OCI-LY7 (cell line): ENCODE measurements at regions not wholly inside any gene's neighbourhood (a gene's known extent, or its start where the extent isn't known, plus 50 kb on each side); places are given as distances from the start of the nearest gene placed in this dataset.

Experiments used
- BruUV-seq: library from RNA; stranded (reverse); fragments of 400-500 nt; replicated peaks from 2 replicates; lab custom pipeline; 2021; lab: Mats Ljungman, UMichigan
- CTCF ChIA-PET: fragments of 300-600 bp; sonication (Branson Sonifier 250); formaldehyde crosslinking; loops from one replicate; lab custom pipeline; 2022; ENCODE audit warnings: antibody characterized with exemption; ENCODE audit not compliant: unreplicated experiment; lab: Charles Lee
- POLR2A ChIA-PET: fragments of 300-600 bp; sonication (Branson Sonifier 250); formaldehyde crosslinking; loops from one replicate; lab custom pipeline; 2022; ENCODE audit warnings: antibody characterized with exemption; lab: Charles Lee
- DNase-seq: peaks from one replicate; pipeline ENCODE4 v3.0.0-alpha.2; 2015; ENCODE audit warnings: low spot score
- H2AFZ ChIP-seq: fragments of 200-600 bp; sonication (generic), shearing (Covaris generic); 2 replicates; pipeline ENCODE4 v1.6.1; 2014; ENCODE audit warnings: mild to moderate bottlenecking, antibody characterized with exemption, low read length, moderate library complexity
- H3K27ac ChIP-seq: fragments of 200-600 bp; sonication (generic); 2 replicates; pipeline ENCODE4 v1.5.1; 2014; ENCODE audit warnings: mixed run types, low read depth, mild to moderate bottlenecking, moderate library complexity, low read length, inconsistent platforms; ENCODE audit not compliant: poor library complexity, severe bottlenecking
- H3K36me3 ChIP-seq: fragments of 200-600 bp; sonication (generic); 2 replicates; pipeline ENCODE4 v1.6.1; 2014; ENCODE audit warnings: mild to moderate bottlenecking, antibody characterized with exemption, low read length, moderate library complexity, mixed read lengths; ENCODE audit not compliant: insufficient read depth
- H3K4me1 ChIP-seq: fragments of 200-600 bp; sonication (generic); 2 replicates; pipeline ENCODE4 v1.5.1; 2014; ENCODE audit warnings: mild to moderate bottlenecking, low read length; ENCODE audit not compliant: insufficient read depth, poor library complexity, severe bottlenecking
- H3K4me2 ChIP-seq: fragments of 200-600 bp; sonication (generic); 2 replicates; pipeline ENCODE4 v1.6.1; 2014; ENCODE audit warnings: mild to moderate bottlenecking, low read length
- H3K4me3 ChIP-seq: fragments of 200-600 bp; sonication (generic); 2 replicates; pipeline ENCODE4 v1.5.1; 2014; ENCODE audit warnings: mild to moderate bottlenecking, low read depth, low read length; ENCODE audit not compliant: poor library complexity, severe bottlenecking
- H3K79me2 ChIP-seq: fragments of 200-600 bp; sonication (generic); 2 replicates; pipeline ENCODE4 v1.6.1; 2016; ENCODE audit warnings: low read depth, mild to moderate bottlenecking, low read length, moderate library complexity, mixed read lengths; ENCODE audit not compliant: insufficient read depth
- H3K9me2 ChIP-seq: fragments of 200-600 bp; sonication (generic); 2 replicates; pipeline ENCODE4 v1.6.1; 2016; ENCODE audit warnings: mild to moderate bottlenecking, low read length, mixed read lengths; ENCODE audit not compliant: insufficient read depth
- H3K9me3 ChIP-seq: fragments of 200-600 bp; sonication (generic); 2 replicates; pipeline ENCODE4 v1.6.1; 2014; ENCODE audit warnings: mild to moderate bottlenecking, mixed run types, low read length, mixed read lengths
- H4K20me1 ChIP-seq: fragments of 200-600 bp; sonication (generic); 2 replicates; pipeline ENCODE4 v1.6.1; 2014; ENCODE audit warnings: mild to moderate bottlenecking, antibody characterized with exemption, low read length, moderate library complexity, mixed read lengths; ENCODE audit not compliant: insufficient read depth
- EZH2phosphoT487 ChIP-seq: fragments of 200-600 bp; sonication (generic); IDR thresholded peaks from 2 replicates; pipeline ENCODE4 v1.6.1; 2018; ENCODE audit warnings: low read depth, borderline replicate concordance, mild to moderate bottlenecking, mixed run types, antibody characterized with exemption, low read length, moderate library complexity, mixed read lengths
- intact Hi-C: fragments of 100-400 bp; cut with micrococcal nuclease; formaldehyde crosslinking; loops from one replicate; pipeline ENCODE4 v1.10.0; 2022; ENCODE audit not compliant: unreplicated experiment
- TF ChIP-seq, protein P1 (sequence below): fragments of 200-600 bp; sonication (generic); conservative IDR thresholded peaks from 2 replicates; pipeline ENCODE4 v1.5.1; 2014; ENCODE audit warnings: mild to moderate bottlenecking, antibody characterized with exemption, low read length, moderate library complexity, mixed read lengths

DNA sequence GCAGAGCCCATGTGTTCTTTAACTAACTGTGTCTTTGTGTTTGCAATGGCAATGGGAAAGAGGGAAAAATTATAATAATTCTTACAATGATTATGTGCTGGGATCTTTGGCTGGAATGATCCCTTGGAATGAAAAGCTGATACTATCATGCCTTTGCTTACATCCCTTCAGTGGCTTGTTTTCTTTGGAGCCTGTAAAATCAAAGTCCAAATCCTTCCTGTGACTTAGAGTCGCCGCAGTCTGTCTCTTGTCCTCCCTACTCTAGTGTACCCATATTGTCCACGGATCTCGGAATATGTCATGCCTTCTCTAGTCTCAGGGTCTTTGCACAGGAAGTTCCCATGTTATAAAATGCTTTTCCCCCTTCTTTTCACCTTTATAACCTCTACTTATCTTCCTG is 111.7 kb upstream of the MAF start:
- Histone ChIP-seq H2AFZ (no peak overlapping the region), H3K4me2 (no peak overlapping the region), H3K4me3 (no peak overlapping the region), H3K36me3 (no peaks in the 10 kb centered on the region), H3K9me3 (no peaks in the 10 kb centered on the region), H3K9me2 (no peaks in the 10 kb centered on the region), H3K4me1 (no peaks in the 10 kb centered on the region), H3K27ac (no peak overlapping the region), H3K79me2 (no peaks in the 10 kb centered on the region), H4K20me1 (no peaks in the 10 kb centered on the region)
- BruUV-seq, result no TSS peak
- ChIA-PET CTCF (no interaction called here), POLR2A (no interaction called here)
- intact Hi-C loops, result no loop called here
- no peak for DNase-seq
- TF ChIP-seq, protein P1, sequence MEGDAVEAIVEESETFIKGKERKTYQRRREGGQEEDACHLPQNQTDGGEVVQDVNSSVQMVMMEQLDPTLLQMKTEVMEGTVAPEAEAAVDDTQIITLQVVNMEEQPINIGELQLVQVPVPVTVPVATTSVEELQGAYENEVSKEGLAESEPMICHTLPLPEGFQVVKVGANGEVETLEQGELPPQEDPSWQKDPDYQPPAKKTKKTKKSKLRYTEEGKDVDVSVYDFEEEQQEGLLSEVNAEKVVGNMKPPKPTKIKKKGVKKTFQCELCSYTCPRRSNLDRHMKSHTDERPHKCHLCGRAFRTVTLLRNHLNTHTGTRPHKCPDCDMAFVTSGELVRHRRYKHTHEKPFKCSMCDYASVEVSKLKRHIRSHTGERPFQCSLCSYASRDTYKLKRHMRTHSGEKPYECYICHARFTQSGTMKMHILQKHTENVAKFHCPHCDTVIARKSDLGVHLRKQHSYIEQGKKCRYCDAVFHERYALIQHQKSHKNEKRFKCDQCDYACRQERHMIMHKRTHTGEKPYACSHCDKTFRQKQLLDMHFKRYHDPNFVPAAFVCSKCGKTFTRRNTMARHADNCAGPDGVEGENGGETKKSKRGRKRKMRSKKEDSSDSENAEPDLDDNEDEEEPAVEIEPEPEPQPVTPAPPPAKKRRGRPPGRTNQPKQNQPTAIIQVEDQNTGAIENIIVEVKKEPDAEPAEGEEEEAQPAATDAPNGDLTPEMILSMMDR, result no peak
- TF ChIP-seq EZH2phosphoT487, result no peak

DNA sequence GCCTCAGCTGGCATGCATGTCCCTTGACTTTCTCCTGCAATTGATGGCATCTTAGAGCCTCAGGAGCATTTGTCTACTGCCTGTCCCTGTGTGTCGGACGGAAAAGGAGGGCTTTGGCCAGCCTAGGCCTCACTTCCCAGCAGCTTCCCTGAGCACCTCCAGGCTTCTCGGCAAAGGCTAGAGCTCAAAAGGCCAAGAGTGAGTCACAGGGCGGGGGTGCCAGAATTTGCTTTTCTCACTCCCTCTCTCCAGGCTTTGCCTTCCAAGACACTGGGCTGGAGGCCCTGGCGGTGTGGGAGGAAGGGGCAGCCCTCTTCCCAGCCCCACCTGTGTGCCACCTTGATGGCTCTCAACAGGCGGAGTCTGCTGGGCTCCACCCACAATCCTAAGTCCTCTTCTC is 107.3 kb upstream of the MAF start:
- Histone ChIP-seq H4K20me1 (no peaks in the 10 kb centered on the region), H3K36me3 (no peaks in the 10 kb centered on the region), H3K79me2 (no peaks in the 10 kb centered on the region), H3K4me3 (no peak overlapping the region), H3K4me2 (no peak overlapping the region), H3K27ac (no peak overlapping the region), H2AFZ (no peak overlapping the region), H3K4me1 (no peaks in the 10 kb centered on the region), H3K9me3 (no peaks in the 10 kb centered on the region), H3K9me2 (no peaks in the 10 kb centered on the region)
- ChIA-PET POLR2A (no interaction called here), CTCF (no interaction called here)
- TF ChIP-seq, protein P1, result no peak
- intact Hi-C loops, result no loop called here
- BruUV-seq, result no TSS peak
- no peak for DNase-seq

DNA sequence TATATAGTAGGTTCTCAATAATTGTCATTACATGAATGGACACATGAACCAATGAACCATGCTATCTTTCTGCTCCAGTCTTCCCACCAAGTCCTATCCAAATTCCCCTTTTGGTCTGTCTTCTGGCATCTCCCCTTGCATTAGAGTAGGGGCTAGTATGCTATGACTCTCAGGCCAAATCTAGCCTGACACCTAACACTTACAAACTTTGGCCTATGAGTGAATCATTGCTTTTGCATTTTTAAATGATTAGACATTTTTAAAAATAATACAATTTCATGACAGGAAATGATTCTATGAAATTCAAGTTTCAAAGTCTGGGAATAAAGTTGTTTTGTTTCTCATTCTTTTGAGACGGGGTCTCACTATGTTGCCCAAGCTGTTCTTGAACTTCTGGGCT is 102.5 kb upstream of the MAF start:
- no peaks in the 10 kb centered on the region for H3K4me1 ChIP-seq
- no peaks in the 10 kb centered on the region for H3K36me3 ChIP-seq
- no peaks in the 10 kb centered on the region for H3K9me3 ChIP-seq
- TF ChIP-seq, protein P1, result no peak
- no peak for TF ChIP-seq EZH2phosphoT487
- ChIA-PET POLR2A (interaction anchor here (0.8 kb wide), 1 partner anchor 11 kb away, joined by 3 read pairs; no protein-coding TSS in a partner anchor), CTCF (no interaction called here)
- no peaks in the 10 kb centered on the region for H3K79me2 ChIP-seq
- DNase-seq, result no peak
- intact Hi-C loops, result no loop called here
- H3K27ac ChIP-seq, result no peak overlapping the region
- H3K4me3 ChIP-seq, result no peak overlapping the region
- no peaks in the 10 kb centered on the region for H3K9me2 ChIP-seq
- H3K4me2 ChIP-seq, result no peak overlapping the region
- no peak overlapping the region for H2AFZ ChIP-seq
- no peaks in the 10 kb centered on the region for H4K20me1 ChIP-seq
- BruUV-seq, result no TSS peak
